ENCODE measurements at regions not wholly inside any gene's neighbourhood (a gene's known extent, or its start where the extent isn't known, plus 50 kb on each side); places are given as distances from the start of the nearest gene placed in this dataset.

DNA sequence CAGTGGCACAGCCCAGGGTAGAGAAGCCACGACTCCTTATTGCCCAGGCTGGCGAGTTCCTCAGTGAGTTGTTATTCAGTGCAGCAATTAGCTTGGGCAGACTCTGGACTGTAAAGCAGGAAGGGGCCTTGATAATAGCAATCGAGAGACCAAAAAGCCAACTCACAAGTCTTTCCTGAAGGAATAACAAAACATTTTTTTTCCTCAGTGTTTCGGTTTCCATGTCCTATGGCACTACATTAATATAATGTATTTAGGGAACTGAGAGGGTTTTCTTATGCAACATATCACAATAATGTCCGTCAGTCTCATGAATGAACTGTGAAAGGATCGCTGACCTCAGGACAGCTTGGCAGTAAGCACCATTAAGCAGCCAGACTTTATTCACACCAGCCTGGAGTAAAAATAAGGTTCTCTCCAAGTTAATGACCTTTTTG is 248.9 kb upstream of the TBL1XR1 start:
- peaks cover 4 to 24% of the 10 kb centered on the region in 2 donors for H3K4me1 ChIP-seq (replicated peaks in 1 of 2)
- TF ChIP-seq POLR2A (IDR thresholded peaks at IDR 0.05) (no peak), CTCF (IDR thresholded peaks at IDR 0.05) (no peak)
- peak overlapping the region in 2 of 5 donors; percentile 15 to 28 for H3K27ac ChIP-seq
- no peak overlapping the region for H3K4me3 ChIP-seq
- no peaks in the 10 kb centered on the region for H3K36me3 ChIP-seq (replicated peaks in 1 of 2)
- no peaks in the 10 kb centered on the region for H3K9me3 ChIP-seq (replicated peaks in 1 of 3)
- intact Hi-C loops (cut with DNase I): no loop called here
- no peak for DNase-seq
- WGBS, 4 donors: 66 to 80% (median 69%) methylated on average over 6 of the region's 6 CpGs
- H3K27me3 ChIP-seq: no peaks in the 10 kb centered on the region

GRCh38 chr3:177447938-177448337 is 250.7 kb upstream of the TBL1XR1 start:
- intact Hi-C loops (cut with DNase I): no loop called here
- H3K27ac ChIP-seq: no peak overlapping the region
- peaks cover 20 to 35% of the 10 kb centered on the region in 2 donors for H3K4me1 ChIP-seq (replicated peaks in 1 of 2)
- WGBS, 4 donors: 61 to 96% (median 68%) methylated on average over 2 to 3 of the region's 3 CpGs
- TF ChIP-seq POLR2A (IDR thresholded peaks at IDR 0.05): no peak
- TF ChIP-seq CTCF (IDR thresholded peaks at IDR 0.05): no peak
- H3K9me3 ChIP-seq (replicated peaks in 1 of 3): no peaks in the 10 kb centered on the region
- H3K4me3 ChIP-seq: no peak overlapping the region
- DNase-seq: no peak
- H3K27me3 ChIP-seq: no peaks in the 10 kb centered on the region
- no peaks in the 10 kb centered on the region for H3K36me3 ChIP-seq (replicated peaks in 1 of 2)

DNA sequence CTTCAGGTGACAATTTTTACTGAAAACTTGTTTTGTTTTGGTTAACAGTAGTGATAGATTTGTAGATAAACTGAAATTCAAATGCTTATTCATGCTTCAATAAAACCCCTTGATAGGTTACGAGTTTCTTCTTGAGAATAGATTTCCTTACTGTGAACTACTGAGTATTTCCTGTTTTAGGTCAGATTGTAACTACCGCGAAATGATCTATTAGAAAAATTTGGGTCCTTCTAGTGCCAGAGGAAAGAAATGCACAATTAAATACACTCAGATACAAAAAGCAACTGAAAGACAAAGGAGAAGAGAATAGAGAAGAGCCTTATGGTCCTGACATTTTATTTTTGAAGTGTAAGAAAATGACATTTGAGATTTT is 251.7 kb upstream of the TBL1XR1 start:
- H3K27me3 ChIP-seq: no peaks in the 10 kb centered on the region
- no peak overlapping the region for H3K27ac ChIP-seq
- intact Hi-C loops (cut with DNase I): no loop called here
- peaks cover 20 to 29% of the 10 kb centered on the region in 2 donors for H3K4me1 ChIP-seq (replicated peaks in 1 of 2)
- no peaks in the 10 kb centered on the region for H3K36me3 ChIP-seq (replicated peaks in 1 of 2)
- no peak overlapping the region for H3K4me3 ChIP-seq
- TF ChIP-seq POLR2A (IDR thresholded peaks at IDR 0.05): no peak
- TF ChIP-seq CTCF (IDR thresholded peaks at IDR 0.05): no peak
- H3K9me3 ChIP-seq (replicated peaks in 1 of 3): no peaks in the 10 kb centered on the region
- no peak for DNase-seq
- WGBS, 4 donors: 60 to 64% (median 63%) methylated on average over 3 of the region's 3 CpGs

DNA sequence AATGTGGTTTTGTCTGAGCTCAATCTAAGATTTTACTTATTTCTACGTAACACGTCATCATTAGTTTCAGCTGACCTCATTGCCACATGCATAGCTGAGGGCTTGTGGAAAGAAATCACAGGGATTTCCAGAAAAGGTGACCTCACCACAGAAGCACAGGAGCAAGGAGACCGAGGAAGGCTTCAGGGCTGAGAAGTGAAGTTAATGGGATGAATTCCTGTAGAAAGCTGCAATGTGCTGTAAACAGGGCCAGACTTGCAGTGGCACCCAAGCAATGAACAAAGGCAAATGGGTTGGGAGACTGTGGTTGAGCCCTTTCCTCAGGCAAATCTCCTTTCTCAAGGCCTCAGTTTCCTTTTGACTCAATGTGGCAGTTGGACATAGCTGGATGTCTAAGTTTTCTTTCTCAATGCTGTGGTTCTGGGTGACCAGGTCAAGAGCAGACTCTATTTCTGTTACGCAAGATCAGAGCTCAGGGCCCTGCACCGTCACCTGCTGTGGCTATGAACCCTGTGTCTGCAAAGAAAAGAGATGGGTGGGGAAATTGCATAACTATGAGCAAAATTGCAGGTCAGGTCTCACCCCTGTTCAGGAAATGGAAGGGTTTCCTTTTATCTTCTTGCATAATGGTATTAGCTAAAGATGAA is 252.2 kb upstream of the TBL1XR1 start:
- WGBS, 4 donors: 72 to 83% (median 78%) methylated on average over 5 of the region's 5 CpGs

More for the DNA sequence above, 252.2 kb upstream of the TBL1XR1 start:
- Histone ChIP-seq H3K4me1 (replicated peaks in 1 of 2) (peaks cover 20 to 29% of the 10 kb centered on the region in 2 donors), H3K9me3 (replicated peaks in 1 of 3) (no peaks in the 10 kb centered on the region), H3K27ac (no peak overlapping the region), H3K36me3 (replicated peaks in 1 of 2) (no peaks in the 10 kb centered on the region), H3K27me3 (no peaks in the 10 kb centered on the region), H3K4me3 (no peak overlapping the region)
- DNase-seq: no peak
- intact Hi-C loops (cut with DNase I): no loop called here
- TF ChIP-seq POLR2A (IDR thresholded peaks at IDR 0.05) (no peak), CTCF (IDR thresholded peaks at IDR 0.05) (no peak)

All from adrenal gland (tissue), 9 donors.